Right hindlimb (tissue), 1 donor: ENCODE measurements at regions not wholly inside any gene's neighbourhood (a gene's known extent, or its start where the extent isn't known, plus 50 kb on each side); places are given as distances from the start of the nearest gene placed in this dataset.
A peak's percentile ranks its signal among the peaks of the same experiment; 100 is the strongest.

ENCODE experiments used
- DNase-seq: peaks from one replicate; pipeline ENCODE4 v3.0.0-alpha.2; 2018

DNA sequence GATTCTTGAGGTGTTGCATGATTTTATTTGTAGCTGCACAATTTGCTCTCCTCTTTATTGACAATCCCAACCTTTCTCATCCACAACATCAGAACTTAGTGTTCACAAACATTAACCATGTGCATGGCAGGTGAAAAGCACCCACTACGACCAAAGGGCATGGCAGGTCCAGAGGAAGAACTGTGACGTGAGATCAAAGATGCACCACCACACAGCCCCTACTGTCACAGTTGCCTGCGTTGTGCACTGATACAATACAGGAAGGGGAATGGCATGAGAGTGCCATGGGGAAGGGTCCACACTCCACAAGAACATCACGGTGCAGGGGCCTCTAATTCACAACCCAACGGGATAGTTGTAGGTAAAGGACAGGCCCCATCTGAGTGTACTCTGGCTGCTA lies 217.1 kb upstream of the PFKP start:
- DNase-seq = no peak

DNA sequence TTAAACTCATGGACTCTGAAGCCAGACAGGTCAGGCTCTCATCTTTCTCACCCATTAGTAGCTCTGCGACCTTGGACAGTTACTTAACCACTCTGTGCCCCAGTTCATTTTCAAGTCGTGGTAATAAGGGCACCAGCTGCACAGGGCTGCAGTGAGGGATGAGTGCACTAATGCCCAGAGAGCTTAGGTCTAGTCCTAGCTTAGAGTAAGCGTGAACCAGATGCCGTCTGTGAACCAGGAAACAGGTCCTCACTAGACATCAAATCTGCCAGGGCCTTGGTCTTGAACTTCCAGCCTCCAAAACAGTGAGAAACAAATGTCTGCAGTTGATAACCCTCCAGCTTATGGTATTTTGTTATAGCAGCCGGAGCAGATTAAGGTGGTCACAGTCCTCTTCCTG lies 222.4 kb upstream of the PFKP start:
- DNase-seq = no peak

DNA sequence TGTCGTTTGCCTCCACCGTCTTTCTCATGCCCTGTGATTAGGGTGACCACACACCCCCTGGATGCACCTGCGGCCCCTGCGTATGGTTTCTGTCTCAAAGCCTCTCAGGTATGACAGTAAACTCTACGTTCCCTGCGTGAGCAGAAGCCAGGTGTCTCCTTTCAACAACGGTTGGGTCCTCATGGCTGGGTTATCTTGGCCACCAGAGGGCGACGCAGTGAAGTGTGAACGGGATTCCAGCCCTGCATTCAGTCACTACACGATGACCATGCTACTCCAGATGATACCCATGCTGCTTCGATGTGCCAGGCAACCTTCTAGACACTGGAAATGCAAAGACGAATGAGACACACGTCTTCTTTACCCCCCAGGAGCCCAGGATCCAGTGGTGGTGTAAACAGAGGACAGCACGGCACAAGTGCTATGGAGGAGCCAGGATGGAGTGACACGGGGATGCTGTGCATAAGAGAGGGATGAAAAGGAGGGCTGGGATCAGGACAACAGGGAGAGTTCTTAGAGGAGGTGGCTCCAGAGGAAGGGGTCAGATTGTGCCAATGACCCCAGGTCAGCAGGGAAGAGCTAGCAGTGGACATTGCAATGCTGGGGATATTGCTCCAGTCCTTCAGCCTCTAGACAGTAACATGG lies 228.1 kb upstream of the PFKP start:
- no peak for DNase-seq

DNA sequence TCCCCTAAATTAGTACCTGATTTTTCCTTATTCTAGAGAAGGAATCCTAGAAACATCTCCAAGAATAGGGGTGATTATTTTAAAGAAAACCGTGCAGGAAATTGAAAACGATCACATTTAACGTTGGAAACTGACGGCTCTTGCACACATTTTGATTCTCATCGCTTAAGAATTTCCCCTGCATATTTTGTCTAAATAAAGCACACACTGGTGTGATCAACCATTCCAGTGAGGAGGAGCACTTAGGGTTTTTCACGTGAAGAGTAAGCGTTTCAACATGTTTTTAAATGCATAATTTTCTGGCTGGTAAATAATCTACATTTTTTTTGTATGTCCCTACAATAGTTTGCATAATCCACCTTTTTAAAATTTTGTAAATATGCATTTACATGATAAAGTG lies 229.7 kb upstream of the PFKP start:
- DNase-seq = no peak

DNA sequence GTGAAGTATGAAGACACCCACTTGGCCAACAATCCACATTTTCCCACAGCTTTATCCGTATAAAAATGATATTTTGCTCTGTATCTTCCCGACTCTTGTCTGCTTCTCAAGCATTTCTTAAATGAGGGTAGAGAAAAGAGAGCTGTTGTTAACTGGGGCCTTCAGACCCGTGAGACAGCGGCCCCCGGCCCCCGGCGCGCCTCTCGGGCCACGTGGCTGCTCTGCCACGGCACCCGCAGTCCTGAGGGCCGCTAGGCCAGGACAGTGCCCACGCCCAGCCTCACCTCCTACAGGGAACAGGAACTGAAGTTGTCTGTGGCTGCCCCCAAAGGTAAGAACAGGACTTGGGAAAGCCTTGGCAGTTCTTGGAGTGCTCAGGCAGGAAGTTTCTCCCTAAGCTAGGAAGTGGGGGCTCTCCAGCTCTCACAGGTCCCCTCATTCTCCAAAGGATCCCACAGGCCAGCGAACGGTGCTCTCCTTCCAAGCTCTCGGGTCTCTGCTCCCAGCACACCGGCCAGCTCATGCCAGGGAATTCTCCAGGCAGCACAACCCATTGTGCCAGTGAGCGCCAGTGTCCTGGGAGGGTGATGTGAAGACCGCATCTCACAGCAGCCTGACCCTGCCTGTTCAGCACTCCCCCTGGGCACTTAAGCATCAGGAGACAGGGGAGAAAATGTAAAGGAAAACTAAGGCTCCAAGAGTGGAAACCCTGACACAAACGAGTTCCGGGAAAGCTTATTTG lies 230.3 kb upstream of the PFKP start:
- DNase-seq = no peak

DNA sequence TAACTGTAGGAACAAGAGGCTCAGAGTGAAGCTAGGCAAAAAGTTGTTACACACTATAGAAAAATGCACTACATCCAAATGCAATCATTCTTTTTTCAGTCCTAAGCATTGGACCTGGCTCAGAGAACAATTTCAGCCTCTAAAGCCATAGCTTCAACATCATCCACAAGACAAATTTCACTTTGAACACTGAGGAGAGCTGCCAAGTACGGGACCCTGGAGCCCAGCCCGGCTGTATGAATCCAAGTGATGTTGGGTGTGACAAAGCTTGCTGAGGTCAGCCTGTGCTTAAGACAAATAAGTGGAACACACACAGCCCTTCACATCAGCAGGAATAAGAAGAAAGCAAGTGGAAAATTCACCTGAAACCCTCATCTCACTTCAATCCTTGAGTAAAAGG lies 233.1 kb upstream of the PFKP start:
- peak; percentile 66 for DNase-seq

DNA sequence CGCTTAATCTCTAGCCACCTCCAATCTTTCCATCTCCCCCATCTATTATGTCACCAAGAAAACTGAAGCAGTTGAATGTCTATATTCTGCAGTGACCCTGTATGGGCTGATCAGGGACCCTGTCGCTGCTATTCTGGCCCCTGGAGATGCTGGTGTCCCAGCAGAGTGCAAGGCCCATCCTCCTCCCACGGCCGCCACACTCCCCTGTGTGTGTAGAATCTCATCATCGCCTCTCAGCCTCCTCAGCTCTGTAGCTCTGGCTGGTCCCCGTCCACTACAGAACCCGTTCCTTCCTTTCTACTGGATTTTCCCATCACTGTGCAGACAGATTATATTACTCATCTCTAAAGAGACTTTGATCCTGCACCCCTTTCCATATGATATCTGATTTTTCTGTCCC lies 235.8 kb upstream of the PFKP start:
- DNase-seq = no peak

DNA sequence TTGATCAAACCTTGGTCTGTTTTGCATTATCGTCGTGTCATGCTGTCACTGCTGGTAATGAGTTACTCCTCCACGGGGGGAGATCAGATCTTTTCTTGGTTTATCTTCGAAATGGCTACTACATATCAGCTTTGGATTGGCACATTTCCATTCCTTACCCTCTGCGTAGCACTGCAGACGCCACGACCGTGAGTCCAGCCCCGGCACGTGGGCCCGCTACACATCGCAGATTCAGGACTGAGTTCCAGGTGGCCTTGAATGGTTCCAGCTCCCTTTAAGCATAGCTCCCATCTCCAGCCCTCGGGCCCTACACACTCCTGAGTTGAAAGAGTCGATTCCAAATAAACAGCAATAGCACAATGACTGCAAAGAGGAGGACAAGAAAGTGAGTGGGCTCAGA lies 238.6 kb upstream of the PFKP start:
- no peak for DNase-seq

DNA sequence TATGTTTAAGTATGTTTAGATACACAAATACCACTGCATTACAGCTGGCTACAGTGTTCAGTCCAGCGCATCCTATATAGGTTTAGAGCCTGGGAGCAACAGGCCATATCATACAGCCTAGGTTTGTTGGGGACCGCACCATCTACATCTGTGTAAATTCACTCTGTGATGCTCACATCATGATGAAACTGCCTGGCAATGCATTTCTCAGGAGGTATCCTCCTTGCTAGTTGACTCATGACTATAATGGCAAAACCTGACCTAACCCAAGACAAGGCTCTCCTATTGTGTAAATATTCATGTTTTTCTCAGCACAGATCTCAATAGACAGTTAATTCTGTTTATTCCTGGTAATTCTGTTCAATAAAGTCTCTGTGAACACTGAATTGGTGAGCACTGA lies 240.7 kb upstream of the PFKP start:
- no peak for DNase-seq

DNA sequence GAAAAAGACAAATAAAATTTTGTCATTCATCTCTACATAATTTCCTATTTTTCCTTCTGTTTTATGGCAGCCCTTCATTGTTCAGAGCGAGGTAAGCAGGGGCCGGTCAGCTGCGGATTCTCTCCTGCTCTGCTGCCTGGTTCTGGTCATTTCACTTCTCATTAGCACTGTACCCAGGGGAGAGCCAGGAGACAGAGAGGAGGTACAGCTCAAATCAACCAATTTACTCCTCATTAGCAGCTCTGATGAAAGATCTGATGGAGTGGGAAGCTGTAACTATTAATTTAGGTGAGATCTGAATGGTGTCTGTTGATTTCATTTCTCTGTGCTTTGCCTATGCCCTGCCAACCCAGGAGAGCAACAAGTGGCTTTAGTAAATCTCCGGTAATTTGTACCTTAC lies 241.5 kb upstream of the PFKP start:
- no peak for DNase-seq

DNA sequence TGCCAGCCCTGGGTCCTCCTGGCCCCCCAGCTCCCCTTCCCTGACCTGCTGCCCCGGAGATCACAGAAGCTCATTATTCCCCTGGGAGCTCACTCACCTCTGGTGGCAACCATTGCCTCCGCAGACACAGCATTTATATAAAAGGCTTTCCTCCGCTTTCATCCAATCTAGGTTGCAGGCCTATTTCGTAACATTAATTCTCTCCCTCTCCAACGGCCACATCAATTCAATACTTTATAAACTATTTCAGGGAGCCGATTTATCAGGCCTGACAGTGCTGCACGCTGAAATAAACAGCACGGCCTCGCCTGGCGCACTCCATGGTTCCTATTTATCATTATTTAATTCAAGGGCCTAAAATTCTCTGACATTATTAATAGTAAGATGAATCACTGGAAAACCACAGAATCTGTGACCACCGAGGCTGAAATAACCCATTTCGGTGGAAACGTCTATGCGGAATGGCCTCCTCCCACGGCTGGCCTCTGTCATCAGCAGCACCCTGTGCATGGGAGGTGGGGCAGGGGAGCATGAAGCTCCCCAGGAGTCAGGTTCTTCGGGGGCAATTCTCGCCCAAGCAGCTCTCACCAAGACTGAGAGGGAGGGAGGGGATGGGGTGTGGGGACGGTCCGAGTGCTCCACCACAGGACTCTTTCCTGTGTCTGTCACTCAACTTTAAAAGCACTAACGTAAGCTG lies 249.3 kb upstream of the PFKP start:
- no peak for DNase-seq

DNA sequence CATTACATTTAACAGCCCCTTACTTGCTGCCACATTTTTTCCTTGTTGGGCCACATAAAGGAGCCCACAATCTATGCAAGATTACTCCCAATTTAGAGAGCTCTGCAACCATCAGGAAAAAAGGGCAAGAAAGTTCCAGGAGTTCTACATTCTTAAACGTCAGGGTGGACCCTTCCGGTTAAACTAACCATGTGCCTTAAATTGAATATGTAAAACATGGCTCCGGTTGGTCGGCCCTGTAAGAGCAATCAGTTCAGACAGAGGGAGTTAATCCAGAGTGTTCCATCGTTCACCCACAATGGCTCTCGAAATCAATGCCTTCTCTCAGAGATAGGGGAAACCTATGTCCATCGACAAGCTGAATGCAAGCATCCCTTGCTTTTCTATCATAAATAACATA lies 253.7 kb upstream of the PFKP start:
- DNase-seq = no peak

DNA sequence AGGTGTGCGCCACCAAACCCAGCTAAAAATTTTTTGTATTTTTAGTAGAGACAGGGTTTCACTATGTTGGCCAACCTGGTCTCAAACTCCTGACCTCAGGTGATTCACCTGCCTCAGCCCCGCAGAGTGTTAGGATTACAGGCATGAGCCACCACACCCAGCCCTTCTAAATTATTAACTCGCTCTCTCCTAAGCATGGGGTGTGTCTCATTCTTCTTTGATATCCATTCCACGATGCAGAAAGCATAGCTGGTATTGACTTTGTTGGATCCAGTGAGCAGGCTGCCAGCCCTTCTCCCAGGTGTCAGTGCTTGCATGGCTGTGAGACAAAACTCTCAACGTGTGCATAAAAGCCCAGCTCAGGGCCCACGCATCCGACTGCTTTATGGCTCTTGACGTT lies 254.1 kb upstream of the PFKP start:
- no peak for DNase-seq

DNA sequence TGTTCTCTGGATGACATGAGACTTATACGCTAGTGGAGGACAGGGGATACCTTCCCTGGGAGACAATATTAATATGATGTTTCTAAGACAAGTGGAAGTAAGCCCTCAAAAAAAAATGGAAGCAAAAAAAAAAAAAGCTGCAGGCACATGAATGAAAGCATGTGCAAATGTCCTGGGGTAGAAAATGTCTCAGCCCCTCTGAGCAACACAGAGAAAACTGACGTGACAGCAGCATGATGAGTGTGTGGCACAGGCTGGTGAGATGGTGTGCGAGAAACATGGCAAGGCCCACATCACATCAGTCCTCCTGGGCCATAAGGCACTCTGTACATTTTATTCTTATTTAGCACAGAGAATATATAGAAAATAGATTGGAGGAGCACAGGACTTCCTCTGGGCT lies 254.7 kb upstream of the PFKP start:
- DNase-seq = no peak

DNA sequence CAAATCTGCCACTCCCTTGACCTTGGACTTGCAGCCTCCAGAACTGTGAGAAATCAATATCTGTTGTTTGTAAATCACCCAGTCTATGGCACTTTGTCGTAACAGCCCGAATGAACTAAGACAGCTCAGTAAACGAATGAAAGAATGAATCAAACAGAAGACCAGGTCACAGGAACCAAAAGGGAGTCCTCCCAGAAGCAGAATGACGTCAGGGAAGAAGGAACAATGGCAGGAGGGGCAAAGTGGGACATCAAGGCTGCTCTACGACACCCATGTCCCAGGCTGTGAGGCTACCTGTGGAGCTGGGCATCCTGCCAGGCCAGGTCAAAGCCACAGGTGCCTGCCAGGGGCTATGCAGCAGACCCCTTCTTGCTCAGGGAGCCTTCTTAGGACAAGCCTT lies 267.2 kb upstream of the PFKP start:
- no peak for DNase-seq

DNA sequence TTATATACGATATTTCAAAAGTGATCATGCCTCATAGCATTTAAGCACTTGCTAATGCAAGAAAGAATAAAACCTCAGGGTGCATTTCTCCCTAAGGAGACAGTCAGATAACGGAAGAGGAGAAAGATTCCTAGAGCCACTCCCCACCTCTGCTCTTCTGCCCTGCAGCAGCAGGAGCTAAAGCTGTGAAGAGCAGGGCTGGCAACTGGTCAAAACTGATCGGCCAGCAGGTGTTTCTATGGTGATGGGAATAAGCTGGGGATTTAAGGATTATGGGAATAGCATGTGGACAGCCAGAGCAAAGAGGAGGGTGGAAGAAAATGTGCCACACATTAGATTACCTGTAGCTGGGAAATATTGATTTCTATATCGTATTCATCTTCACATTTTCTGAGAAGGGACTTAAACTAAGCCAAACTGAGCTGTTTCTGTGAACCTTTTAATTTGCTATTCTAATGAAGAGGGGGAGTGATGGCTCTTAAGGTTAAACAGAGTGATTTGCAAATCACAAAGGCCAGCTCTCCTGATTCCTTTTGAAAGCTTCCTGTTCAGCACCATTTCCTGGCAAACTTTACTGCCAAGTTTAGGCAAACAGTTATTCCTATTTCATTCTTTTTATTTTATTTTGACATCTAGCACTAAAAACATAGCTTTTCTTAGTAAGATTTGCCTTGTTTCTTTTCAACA lies 268.9 kb upstream of the PFKP start:
- no peak for DNase-seq

DNA sequence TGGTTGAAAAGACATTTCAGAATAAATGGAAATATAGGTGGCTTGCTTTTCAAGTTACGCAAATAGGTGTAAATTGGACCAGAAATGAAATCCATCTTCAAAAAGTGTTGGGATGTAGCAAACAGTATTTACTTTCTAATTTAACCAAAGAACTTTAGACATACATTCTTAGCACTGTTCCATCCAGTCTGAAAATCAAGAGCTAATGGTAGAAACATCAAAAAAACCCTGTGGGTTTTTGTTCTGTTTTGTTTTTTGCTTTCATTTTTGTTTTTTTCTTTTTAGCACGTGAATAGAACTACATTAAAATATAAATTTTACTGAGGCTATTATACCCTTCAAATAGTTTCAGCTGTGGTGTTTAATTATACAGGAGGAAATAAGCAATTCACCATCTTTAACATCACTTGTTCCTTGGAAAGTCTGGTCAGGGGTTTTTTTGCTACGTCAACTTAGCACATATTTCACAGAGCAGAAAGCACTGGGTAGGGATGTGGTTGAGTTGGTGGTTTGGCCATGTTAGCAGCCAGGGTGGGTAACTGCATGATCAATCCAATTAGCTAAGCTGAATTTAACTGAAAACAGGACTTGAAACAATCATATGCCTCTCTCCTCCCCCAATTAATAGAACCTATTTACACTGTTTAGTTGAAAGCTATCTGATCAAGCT lies 275.4 kb upstream of the PFKP start:
- no peak for DNase-seq

DNA sequence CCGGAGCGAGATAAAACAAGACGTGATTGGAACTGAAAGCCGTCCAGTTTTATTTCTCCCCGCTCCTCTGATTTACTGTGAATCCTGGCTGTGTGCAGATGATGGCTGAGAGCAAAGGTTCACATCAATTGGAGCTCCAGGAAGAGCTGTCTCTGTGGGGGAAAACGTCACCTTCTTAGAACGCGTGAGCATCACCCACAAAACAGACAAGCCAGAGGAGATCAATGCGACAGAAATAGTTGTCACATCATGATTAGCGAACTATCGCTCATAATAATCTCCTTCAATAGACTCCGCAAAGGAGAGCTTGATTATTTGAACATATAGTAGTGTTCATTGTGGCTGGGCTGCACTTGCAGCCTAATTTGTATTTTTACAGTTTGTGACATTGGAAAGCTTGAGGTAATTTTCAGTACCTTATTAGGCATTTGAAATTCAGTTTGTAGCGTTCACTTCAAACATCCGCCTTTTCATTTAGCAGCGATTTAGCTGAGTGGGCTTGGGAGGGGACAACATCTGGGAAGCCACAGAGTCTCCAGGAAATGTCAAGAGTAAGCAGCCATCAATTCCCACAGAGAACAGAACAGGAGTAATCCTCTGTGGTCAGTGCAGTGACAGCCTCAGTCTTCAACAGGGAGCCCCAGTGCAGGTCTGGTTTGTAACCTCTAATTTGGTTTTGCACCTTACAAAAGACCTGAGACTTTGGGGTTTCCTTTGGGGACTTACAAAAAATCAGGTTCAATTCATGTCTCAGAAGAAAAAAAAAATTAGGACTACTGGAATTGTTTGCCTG lies 276.8 kb upstream of the PFKP start:
- DNase-seq = no peak

DNA sequence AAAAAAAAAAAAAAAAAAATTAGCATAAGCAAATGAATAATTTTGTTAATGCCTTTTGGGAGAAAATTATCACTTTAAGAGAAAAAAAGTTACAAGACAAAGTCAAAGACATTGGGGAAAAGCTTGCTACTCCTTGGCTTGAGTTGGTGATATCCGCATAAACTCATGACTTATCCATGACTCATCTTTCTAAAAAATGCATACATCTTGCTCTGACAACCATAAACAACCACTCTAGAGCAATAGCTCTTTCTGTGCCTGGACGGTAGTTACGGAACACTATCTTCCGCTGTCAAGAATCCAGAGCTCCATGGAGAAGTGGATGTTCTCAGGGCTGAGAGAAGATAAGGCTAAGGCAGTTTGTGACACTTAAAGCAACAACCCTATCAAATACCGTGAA lies 281.1 kb upstream of the PFKP start:
- no peak for DNase-seq

DNA sequence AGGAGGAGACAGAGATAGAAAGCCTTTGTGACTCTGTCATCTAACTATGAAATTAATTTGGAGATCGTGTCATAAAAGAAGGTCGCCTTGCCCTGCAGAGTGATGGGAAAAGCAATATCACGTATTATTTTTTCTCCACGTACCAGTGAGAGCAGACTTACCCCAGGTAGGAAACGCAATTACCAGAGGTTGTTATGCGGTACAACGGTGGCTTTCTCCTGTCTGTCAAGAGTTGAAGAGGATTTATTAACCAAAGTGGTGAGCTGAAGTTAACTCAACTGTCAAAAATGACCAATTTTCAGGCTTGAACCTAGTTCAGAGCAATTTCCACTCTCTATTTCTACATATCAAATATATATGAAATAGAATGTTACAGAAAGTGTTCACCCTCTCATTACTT lies 282.6 kb upstream of the PFKP start:
- no peak for DNase-seq

DNA sequence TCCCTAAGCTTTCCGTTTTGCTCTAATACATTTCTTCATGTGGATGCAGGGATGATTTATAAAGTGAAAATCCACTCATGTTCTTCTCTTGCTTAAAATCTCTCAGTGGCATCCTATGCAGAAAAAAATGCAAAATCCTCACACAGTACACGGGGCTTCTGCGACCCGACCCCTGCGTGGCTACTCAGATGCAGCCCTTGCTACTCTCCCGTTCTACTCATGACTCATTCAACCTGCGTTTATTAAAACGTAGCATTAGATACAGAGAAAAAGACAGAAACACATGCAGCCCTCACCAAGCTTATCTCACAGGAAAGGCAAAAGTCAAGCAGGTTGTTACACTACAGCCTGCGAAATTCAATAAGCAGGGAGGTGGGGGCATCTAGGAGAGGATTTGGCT lies 284.4 kb upstream of the PFKP start:
- DNase-seq = no peak

DNA sequence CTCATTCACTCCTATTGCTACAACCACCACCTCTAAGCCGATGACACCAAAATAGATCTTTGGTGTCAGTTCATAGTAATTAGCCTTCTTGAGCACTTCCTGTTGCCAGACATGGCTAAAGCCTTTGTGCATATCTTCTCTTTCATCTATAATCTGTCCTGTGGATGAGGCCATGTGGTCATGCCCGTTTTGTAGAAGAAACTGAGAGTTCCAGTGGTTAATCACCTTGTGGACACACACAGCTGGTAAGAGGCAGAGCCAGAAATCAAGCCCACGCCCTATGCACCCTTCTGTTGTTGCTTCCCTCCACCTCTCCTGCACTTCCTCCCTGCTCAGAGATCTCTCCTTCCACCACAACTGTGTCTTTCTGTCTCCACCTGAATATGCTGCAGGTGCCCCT lies 285.1 kb upstream of the PFKP start:
- no peak for DNase-seq
